ENCODE measurements at regions not wholly inside any gene's neighbourhood (a gene's known extent, or its start where the extent isn't known, plus 50 kb on each side); places are given as distances from the start of the nearest gene placed in this dataset.

- TF ChIP-seq, protein P1, sequence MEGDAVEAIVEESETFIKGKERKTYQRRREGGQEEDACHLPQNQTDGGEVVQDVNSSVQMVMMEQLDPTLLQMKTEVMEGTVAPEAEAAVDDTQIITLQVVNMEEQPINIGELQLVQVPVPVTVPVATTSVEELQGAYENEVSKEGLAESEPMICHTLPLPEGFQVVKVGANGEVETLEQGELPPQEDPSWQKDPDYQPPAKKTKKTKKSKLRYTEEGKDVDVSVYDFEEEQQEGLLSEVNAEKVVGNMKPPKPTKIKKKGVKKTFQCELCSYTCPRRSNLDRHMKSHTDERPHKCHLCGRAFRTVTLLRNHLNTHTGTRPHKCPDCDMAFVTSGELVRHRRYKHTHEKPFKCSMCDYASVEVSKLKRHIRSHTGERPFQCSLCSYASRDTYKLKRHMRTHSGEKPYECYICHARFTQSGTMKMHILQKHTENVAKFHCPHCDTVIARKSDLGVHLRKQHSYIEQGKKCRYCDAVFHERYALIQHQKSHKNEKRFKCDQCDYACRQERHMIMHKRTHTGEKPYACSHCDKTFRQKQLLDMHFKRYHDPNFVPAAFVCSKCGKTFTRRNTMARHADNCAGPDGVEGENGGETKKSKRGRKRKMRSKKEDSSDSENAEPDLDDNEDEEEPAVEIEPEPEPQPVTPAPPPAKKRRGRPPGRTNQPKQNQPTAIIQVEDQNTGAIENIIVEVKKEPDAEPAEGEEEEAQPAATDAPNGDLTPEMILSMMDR (IDR thresholded peaks at IDR 0.05): no peak
- no peak for TF ChIP-seq POLR2A (IDR thresholded peaks at IDR 0.05)
- intact Hi-C loops (cut with DNase I; ENCODE audit: low total_unique reads): no loop called here
- no peak for DNase-seq
- H3K4me1 ChIP-seq: no peaks in the 10 kb centered on the region
- no peaks in the 10 kb centered on the region for H3K27me3 ChIP-seq
- no peaks in the 10 kb centered on the region for H3K36me3 ChIP-seq
- no peak overlapping the region for H3K27ac ChIP-seq
- no peak overlapping the region for H3K4me3 ChIP-seq
- no peaks in the 10 kb centered on the region for H3K9me3 ChIP-seq
Measured at GRCh38 chr12:86748894-86749293, 492.7 kb upstream of the MGAT4C start.

- no peaks in the 10 kb centered on the region for H3K27me3 ChIP-seq
- H3K4me3 ChIP-seq: no peak overlapping the region
- no peak for TF ChIP-seq POLR2A (IDR thresholded peaks at IDR 0.05)
- TF ChIP-seq, protein P1 (IDR thresholded peaks at IDR 0.05): no peak
- H3K9me3 ChIP-seq: no peaks in the 10 kb centered on the region
- no peak overlapping the region for H3K27ac ChIP-seq
- no peaks in the 10 kb centered on the region for H3K4me1 ChIP-seq
- intact Hi-C loops (cut with DNase I; ENCODE audit: low total_unique reads): no loop called here
- H3K36me3 ChIP-seq: no peaks in the 10 kb centered on the region
- DNase-seq: no peak
Measured at GRCh38 chr12:86744547-86745212, 488.5 kb upstream of the MGAT4C start.

DNA sequence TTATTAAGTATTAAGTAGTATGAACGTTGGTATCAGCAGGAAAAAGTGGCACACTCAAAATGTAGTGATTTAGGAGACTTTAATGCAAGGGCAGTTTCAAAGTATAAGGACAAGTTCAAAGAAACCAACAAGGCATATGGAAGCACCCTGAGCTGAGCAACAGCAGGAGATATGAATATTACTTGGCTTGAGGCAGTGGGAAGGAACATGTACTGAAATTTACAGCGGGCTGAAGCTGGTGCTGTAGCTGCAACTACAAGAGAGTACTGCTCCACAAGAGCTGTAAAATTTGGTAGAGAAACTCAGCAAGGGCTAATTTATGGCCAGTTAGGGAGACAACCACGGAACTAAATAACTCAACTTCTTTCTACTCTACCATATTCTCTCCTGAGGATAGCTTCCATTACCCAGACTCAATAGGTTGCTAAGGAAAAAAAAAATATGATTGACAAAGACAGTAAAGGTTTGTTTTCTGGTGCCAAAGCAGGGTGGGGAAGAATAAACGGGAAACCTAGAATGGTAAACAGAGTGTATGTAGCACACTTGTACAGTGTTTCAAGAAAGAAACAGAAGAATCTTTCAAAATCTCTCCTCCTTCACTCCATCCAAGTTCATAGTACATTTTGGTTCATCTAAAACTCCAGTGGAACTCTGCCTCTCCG is 487.8 kb upstream of the MGAT4C start:
- Histone ChIP-seq H3K4me3 (no peak overlapping the region), H3K27me3 (no peaks in the 10 kb centered on the region), H3K36me3 (no peaks in the 10 kb centered on the region), H3K4me1 (no peaks in the 10 kb centered on the region), H3K27ac (no peak overlapping the region), H3K9me3 (no peaks in the 10 kb centered on the region)
- intact Hi-C loops (cut with DNase I; ENCODE audit: low total_unique reads): no loop called here
- DNase-seq: no peak
- TF ChIP-seq, protein P1 (IDR thresholded peaks at IDR 0.05): no peak
- TF ChIP-seq POLR2A (IDR thresholded peaks at IDR 0.05): no peak

- no peaks in the 10 kb centered on the region for H3K4me1 ChIP-seq
- H3K36me3 ChIP-seq: no peaks in the 10 kb centered on the region
- DNase-seq: no peak
- H3K27me3 ChIP-seq: no peaks in the 10 kb centered on the region
- H3K4me3 ChIP-seq: no peak overlapping the region
- intact Hi-C loops (cut with DNase I; ENCODE audit: low total_unique reads): no loop called here
- H3K9me3 ChIP-seq: no peaks in the 10 kb centered on the region
- H3K27ac ChIP-seq: no peak overlapping the region
- no peak for TF ChIP-seq POLR2A (IDR thresholded peaks at IDR 0.05)
- TF ChIP-seq, protein P1 (IDR thresholded peaks at IDR 0.05): no peak
Measured at GRCh38 chr12:86741531-86741930, 485.3 kb upstream of the MGAT4C start.

DNA sequence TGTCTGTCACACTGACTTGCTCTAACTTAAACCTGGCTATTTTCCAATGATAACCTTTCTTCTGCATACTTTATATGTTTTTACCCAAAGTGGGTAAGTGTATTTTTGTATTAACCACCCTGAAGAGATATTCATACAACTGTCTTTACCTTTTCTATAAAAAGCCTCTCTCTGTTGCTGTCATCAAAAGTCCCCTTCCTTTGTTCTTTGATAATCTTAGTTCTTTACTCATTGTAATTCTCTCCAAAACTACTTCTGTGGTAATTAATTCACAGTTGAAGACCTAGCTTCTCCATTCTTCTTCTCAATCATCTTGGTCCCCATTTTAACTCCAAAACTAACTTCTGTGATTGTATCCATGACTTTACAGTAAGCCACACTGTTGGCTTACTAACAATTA is 479.7 kb upstream of the MGAT4C start:
- Histone ChIP-seq H3K4me1 (no peaks in the 10 kb centered on the region), H3K9me3 (no peaks in the 10 kb centered on the region), H3K27ac (no peak overlapping the region), H3K27me3 (no peaks in the 10 kb centered on the region), H3K4me3 (no peak overlapping the region), H3K36me3 (no peaks in the 10 kb centered on the region)
- no peak for DNase-seq
- TF ChIP-seq, protein P1 (IDR thresholded peaks at IDR 0.05): no peak
- no peak for TF ChIP-seq POLR2A (IDR thresholded peaks at IDR 0.05)
- intact Hi-C loops (cut with DNase I; ENCODE audit: low total_unique reads): no loop called here
